Ishikawa (cell line): ENCODE measurements at regions not wholly inside any gene's neighbourhood (a gene's known extent, or its start where the extent isn't known, plus 50 kb on each side); places are given as distances from the start of the nearest gene placed in this dataset.

Source experiments
- CEBPB ChIP-seq: IDR thresholded peaks from 2 replicates; pipeline ENCODE4 v1.6.1; 2012
- FOXM1 ChIP-seq: IDR thresholded peaks from 2 replicates; pipeline ENCODE4 v1.6.1; 2012; ENCODE audit warnings: low read depth, borderline replicate concordance
- MAX ChIP-seq: IDR thresholded peaks from 2 replicates; pipeline ENCODE4 v1.6.1; 2012
- NFIC ChIP-seq: IDR thresholded peaks from 2 replicates; pipeline ENCODE4 v1.6.1; 2012
- RAD21 ChIP-seq: IDR thresholded peaks from 2 replicates; pipeline ENCODE4 v1.6.1; 2012; ENCODE audit warnings: low read depth
- TEAD4 ChIP-seq: IDR thresholded peaks from 2 replicates; pipeline ENCODE4 v1.6.1; 2012
- YY1 ChIP-seq: IDR thresholded peaks from 2 replicates; pipeline ENCODE4 v1.6.1; 2012; ENCODE audit warnings: low read depth
- ZBTB7A ChIP-seq: IDR thresholded peaks from 2 replicates; pipeline ENCODE4 v1.6.1; 2012; ENCODE audit warnings: low read depth
- TF ChIP-seq, protein P1 (sequence below): IDR thresholded peaks from 2 replicates; pipeline ENCODE4 v1.6.1; 2012

- TF ChIP-seq FOXM1 (no peak), RAD21 (no peak), NFIC (no peak), CEBPB (no peak), ZBTB7A (no peak), MAX (no peak), YY1 (no peak), TEAD4 (no peak)
- TF ChIP-seq, protein P1, sequence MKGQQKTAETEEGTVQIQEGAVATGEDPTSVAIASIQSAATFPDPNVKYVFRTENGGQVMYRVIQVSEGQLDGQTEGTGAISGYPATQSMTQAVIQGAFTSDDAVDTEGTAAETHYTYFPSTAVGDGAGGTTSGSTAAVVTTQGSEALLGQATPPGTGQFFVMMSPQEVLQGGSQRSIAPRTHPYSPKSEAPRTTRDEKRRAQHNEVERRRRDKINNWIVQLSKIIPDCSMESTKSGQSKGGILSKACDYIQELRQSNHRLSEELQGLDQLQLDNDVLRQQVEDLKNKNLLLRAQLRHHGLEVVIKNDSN = no peak
Measured at GRCh38 chr3:194009019-194009418, 126.9 kb upstream of the HES1 start.
